ENCODE measurements at regions not wholly inside any gene's neighbourhood (a gene's known extent, or its start where the extent isn't known, plus 50 kb on each side); places are given as distances from the start of the nearest gene placed in this dataset.
A peak's percentile ranks its signal among the peaks of the same experiment; 100 is the strongest.

GRCh38 chr10:114754445-114755320 is 66.9 kb upstream of the FHIP2A start:
- Histone ChIP-seq H4K8ac (ENCODE audit: low read depth in 2 of 2, low read length in 2 of 2) (peak overlapping the region in 1 of 2 experiments; percentile 48; a peak in 2 of 4 replicates), H2BK5ac (ENCODE audit: low read depth, low read length, poor library complexity, severe bottlenecking) (peak overlapping the region; percentile 56), H2BK120ac (ENCODE audit: low read depth, low read length) (peak overlapping the region; percentile 54), H3K9me3 (ENCODE audit: control insufficient read depth, insufficient read depth, low read length) (no peaks in the 10 kb centered on the region), H2BK15ac (ENCODE audit: low read depth, low read length) (peak overlapping the region; percentile 66; the same call in 2 of the 3 replicates), H4K20me1 (ENCODE audit: insufficient read depth, low read length) (no peaks in the 10 kb centered on the region), H3K9ac (ENCODE audit: low read depth, low read length) (no peak overlapping the region), H3K36me3 (ENCODE audit: control insufficient read depth, insufficient read depth, low read length) (no peaks in the 10 kb centered on the region), H2AK5ac (ENCODE audit: low read depth, low read length) (peak overlapping the region; percentile 79), H3K18ac (ENCODE audit: low read depth, low read length) (peak overlapping the region; percentile 7; the same call in 1 of the 2 replicates), H3K4me3 (ENCODE audit: insufficient read depth, low read depth, low read length) (no peak overlapping the region), H2BK20ac (ENCODE audit: low read depth, low read length) (peak overlapping the region; percentile 75), H3K4ac (ENCODE audit: low read depth, low read length) (peak overlapping the region; percentile 79), H3K56ac (ENCODE audit: extremely low read depth, insufficient read depth, low read length) (no peak overlapping the region), H3K14ac (replicated peaks; ENCODE audit: low read depth, low read length) (peak overlapping the region; percentile 43), H3K23ac (ENCODE audit: low read depth, low read length) (peak overlapping the region; percentile 63; the same call in 1 of the 2 replicates), H3K27ac (ENCODE audit: insufficient read depth, low read length) (no peak overlapping the region), H2AK9ac (replicated peaks; ENCODE audit: low read depth, low read length, poor library complexity) (peak overlapping the region; percentile 47), H3K27me3 (ENCODE audit: control insufficient read depth, insufficient read depth, low read length) (no peaks in the 10 kb centered on the region), H3K9me1 (ENCODE audit: insufficient read depth, low read length) (peaks cover 11% of the 10 kb centered on the region), H4K5ac (ENCODE audit: low read depth, low read length) (no peak overlapping the region; the same call in 1 of the 2 replicates), H3K4me2 (ENCODE audit: low read depth, low read length) (peak overlapping the region; percentile 47), H3K4me1 (ENCODE audit: control insufficient read depth, insufficient read depth, low read length) (peaks cover 17% of the 10 kb centered on the region), H4K91ac (ENCODE audit: insufficient read depth, low read depth, low read length) (peak overlapping the region; percentile 48), H2AFZ (replicated peaks; ENCODE audit: low read length, poor library complexity) (no peak overlapping the region), H3K79me1 (ENCODE audit: low read depth in 1 of 2, low read length in 2 of 2) (peaks cover 0 to 4% of the 10 kb centered on the region in 2 experiments; a peak in 1 of 4 replicates)
- TF ChIP-seq SMC3 (IDR thresholded peaks at IDR 0.05; ENCODE audit: low read depth, low read length) (no peak), CTCF (conservative IDR thresholded peaks at IDR 0.05; ENCODE audit: low read depth, low read length) (no peak), NFE2L2 (IDR thresholded peaks at IDR 0.05; ENCODE audit: low read depth, low read length) (no peak), RFX5 (IDR thresholded peaks at IDR 0.05; ENCODE audit: low read depth, low read length) (no peak), CEBPB (IDR thresholded peaks at IDR 0.05; ENCODE audit: low read depth, low read length) (peak; percentile 76), RCOR1 (IDR thresholded peaks at IDR 0.05; ENCODE audit: insufficient replicate concordance, low read length) (no peak), USF2 (IDR thresholded peaks at IDR 0.05; ENCODE audit: low read depth, low read length) (no peak), BHLHE40 (IDR thresholded peaks at IDR 0.05; ENCODE audit: low read depth, low read length) (no peak)
- BruUV-seq (replicated peaks) = no TSS peak
- intact Hi-C loops (cut with micrococcal nuclease) (loop anchor here (1.0 kb wide), 1 partner anchor 40 kb away; no protein-coding TSS in a partner anchor), in situ Hi-C loops (cut with MboI; ENCODE audit: low sequenced_read_pairs) (no loop called here), dilution Hi-C loops (cut with HindIII; ENCODE audit: low sequenced_read_pairs, unreplicated experiment) (no loop called here)
- CTCF ChIA-PET = no interaction called here
- 85% methylated on average over 10 of the region's 15 CpGs; no CpG with 5 or more reads in 1 of the 2 experiments for WGBS, 2 experiments (ENCODE audit: extremely low coverage in 2 of 2, insufficient read length in 1 of 2)
- POLR2A ChIA-PET (ENCODE audit: unreplicated experiment) = no interaction called here
- peak; percentile 68 for DNase-seq
- peak; percentile 64 for ATAC-seq (ENCODE audit: low read depth)
